Activated naive CD8-positive, alpha-beta T cell treated with anti-CD3 and anti-CD28 coated beads, Interleukin-2, amount 50 U/mL, for 24 hours (primary cell): ENCODE measurements at regions not wholly inside any gene's neighbourhood (a gene's known extent, or its start where the extent isn't known, plus 50 kb on each side); places are given as distances from the start of the nearest gene placed in this dataset.
"Not testable (repeated sequence)": the region's sequence is repeated elsewhere in the genome, so short reads cannot be mapped to it uniquely, and the experiment has no call there.

Experiments used
- ATAC-seq: fragments of 150-1000 bp; cut with Tn5 transposase; one replicate; pipeline ENCODE4 v1.10.0; 2021
- DNase-seq: peaks from one replicate; pipeline ENCODE4 v3.0.0; 2021
- H3K27ac Mint-ChIP-seq: one replicate; pipeline ENCODE4 v1.8.0; 2021; ENCODE audit warnings: mild to moderate bottlenecking, mixed read lengths
- H3K27me3 Mint-ChIP-seq: one replicate; pipeline ENCODE4 v1.8.0; 2021; ENCODE audit warnings: mixed read lengths
- H3K36me3 Mint-ChIP-seq: one replicate; pipeline ENCODE4 v1.8.0; 2021; ENCODE audit warnings: low read depth, mixed read lengths
- H3K4me1 Mint-ChIP-seq: one replicate; pipeline ENCODE4 v1.8.0; 2021; ENCODE audit warnings: mixed read lengths
- H3K4me3 Mint-ChIP-seq: one replicate; pipeline ENCODE4 v1.8.0; 2021; ENCODE audit warnings: mild to moderate bottlenecking, moderate library complexity, mixed read lengths
- H3K9me3 Mint-ChIP-seq: one replicate; pipeline ENCODE4 v1.8.0; 2021; ENCODE audit warnings: mixed read lengths

DNA sequence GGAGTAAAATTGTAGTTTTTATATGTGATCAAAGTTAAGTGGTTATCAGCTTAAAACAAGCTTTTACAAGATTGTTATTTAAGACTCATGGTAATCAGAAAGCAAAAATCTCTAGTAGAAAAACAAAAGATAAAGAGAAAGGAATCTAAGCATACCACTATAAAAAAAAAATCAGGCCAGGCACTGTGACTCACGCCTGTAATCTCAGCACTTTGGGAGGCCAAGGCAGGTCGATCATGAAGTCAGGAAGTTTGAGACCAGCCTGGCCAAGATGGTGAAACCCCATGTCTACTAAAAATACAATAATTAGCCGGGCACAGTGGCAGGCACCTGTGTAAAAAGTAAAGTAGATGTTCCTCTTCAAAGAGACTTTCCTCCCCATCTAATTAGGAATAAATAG is 265.9 kb upstream of the NRP1 start:
- Mint-ChIP-seq H3K9me3 (peaks cover 6% of the 10 kb centered on the region), H3K27me3 (peaks cover 5% of the 10 kb centered on the region), H3K4me1 (no peaks in the 10 kb centered on the region), H3K36me3 (no peaks in the 10 kb centered on the region), H3K4me3 (no peak overlapping the region), H3K27ac (no peak overlapping the region)
- no peak for ATAC-seq
- DNase-seq, result no peak

DNA sequence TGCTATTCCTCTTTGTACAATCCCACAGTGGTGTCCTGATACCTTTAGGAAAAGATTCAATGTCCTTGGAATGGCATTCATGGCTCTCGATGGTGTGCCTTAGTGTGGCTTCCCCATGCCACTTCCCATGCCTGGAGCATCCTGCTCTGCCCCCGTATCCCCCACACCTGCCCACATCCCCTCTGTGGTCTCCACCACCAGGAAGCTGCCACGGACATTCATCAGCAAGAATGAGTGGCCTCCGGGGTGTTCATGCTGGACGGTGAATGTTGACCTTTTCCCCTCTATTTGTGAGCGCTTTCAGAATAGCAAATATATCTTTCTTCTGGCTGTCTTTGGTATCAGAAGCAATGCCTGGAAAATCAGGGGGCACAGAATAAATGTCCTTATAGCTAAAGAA is 262.0 kb upstream of the NRP1 start:
- peaks cover 6% of the 10 kb centered on the region for H3K27me3 Mint-ChIP-seq

DNA sequence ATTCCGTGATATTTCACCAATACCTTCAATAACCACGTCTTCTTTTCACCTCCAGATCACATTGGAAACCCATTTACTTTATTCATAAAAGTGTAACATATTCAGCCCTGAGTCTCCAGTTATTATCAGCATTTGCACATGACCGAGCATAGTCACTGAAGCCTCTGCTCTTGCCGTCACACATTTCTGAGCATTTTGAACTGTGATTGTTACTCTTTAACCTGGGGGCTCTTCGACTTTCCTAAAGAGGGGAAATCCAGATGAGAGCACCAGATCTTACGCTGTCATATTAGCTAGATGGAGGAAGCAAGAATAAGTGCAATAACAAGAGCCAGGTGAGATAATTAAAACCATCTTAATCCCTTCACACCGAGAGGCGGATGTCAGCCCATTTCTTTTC is 260.0 kb upstream of the NRP1 start:
- no peak for DNase-seq
- H3K9me3 Mint-ChIP-seq, result peaks cover 9% of the 10 kb centered on the region
- no peaks in the 10 kb centered on the region for H3K4me1 Mint-ChIP-seq
- no peak overlapping the region for H3K27ac Mint-ChIP-seq
- ATAC-seq, result no peak
- H3K36me3 Mint-ChIP-seq, result no peaks in the 10 kb centered on the region
- no peak overlapping the region for H3K4me3 Mint-ChIP-seq
- H3K27me3 Mint-ChIP-seq, result peaks cover 6% of the 10 kb centered on the region

More for the DNA sequence above, 262.0 kb upstream of the NRP1 start:
- Mint-ChIP-seq H3K27ac (no peak overlapping the region), H3K9me3 (peaks cover 9% of the 10 kb centered on the region), H3K4me1 (no peaks in the 10 kb centered on the region), H3K4me3 (no peak overlapping the region), H3K36me3 (no peaks in the 10 kb centered on the region)
- no peak for ATAC-seq
- DNase-seq, result no peak

DNA sequence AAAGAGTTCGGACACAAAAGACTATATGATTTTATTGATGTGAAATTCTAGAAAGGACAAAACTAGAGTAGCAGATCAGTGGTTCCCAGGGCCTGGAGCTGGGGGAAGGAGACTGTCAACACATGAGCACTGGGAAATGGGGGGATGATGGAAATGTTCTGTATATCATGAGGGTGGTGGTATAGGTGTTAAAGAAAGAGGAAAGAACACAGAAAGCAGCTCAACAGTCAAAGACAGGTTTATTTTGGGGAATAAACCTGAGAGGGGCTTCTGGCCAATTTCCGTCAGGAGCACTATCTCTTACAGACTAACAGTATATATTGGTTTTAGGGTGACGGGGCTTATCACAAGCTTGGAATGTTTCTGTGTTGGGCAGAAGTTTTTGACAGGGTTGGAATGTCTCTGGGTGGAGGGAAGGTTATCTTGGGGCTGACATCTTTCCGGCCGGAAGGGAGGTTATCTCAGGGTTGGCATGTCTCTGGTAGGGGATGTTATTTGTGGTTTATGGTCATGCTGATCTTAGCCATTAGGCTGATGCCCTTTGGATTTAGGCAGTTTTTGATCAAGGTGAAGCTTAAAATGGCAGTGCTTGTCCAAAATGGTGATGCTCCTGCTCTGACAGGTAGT is 254.6 kb upstream of the NRP1 start:
- DNase-seq, result no peak
- Mint-ChIP-seq H3K9me3 (peaks cover 6% of the 10 kb centered on the region), H3K4me1 (no peaks in the 10 kb centered on the region), H3K4me3 (no peak overlapping the region), H3K36me3 (no peaks in the 10 kb centered on the region), H3K27me3 (peaks cover 10% of the 10 kb centered on the region), H3K27ac (no peak overlapping the region)
- ATAC-seq, result no peak

DNA sequence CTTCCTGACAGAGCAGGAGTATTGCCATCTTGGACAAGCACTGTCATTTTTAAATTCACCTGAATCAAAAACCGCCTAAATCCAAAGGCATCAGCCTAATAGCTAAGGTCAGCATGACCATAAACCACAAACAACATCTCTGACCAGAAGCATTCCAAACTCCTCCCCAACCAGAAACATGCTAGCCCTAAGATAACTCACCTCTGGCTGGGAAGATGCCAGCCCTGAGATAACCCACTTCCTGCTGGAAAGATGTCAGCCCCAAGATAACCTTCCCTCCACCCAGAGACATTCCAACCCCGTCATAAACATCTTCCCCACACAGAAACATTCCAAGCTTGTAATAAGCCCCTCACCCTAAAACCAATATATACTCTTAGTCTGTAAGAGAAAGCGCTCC is 250.1 kb upstream of the NRP1 start:
- H3K27ac Mint-ChIP-seq, H3K4me3 Mint-ChIP-seq, ATAC-seq: not testable (repeated sequence)

DNA sequence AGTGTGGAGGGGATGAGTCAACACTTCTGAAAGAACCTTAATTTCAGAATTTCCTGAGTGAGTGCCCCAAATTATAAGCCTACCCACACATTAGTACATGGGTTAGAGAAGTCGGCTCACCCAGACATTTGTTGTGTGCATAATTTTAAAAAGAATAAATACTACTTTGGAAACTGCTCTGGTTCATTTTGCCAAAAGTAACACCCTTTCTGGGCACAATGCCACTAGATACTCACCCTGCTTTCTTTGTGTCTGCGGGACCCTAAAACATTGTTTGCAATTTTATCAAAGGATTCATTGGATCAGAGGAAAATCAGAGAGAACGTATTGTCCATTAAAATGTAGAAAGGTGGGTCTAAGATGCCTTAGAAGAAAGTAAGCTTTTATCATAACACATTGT is 245.5 kb upstream of the NRP1 start:
- no peaks in the 10 kb centered on the region for H3K9me3 Mint-ChIP-seq
- DNase-seq (no peak), ATAC-seq (no peak)
- no peaks in the 10 kb centered on the region for H3K36me3 Mint-ChIP-seq
- H3K27me3 Mint-ChIP-seq, result peaks cover 11% of the 10 kb centered on the region
- H3K4me1 Mint-ChIP-seq, result no peaks in the 10 kb centered on the region
- no peak overlapping the region for H3K27ac Mint-ChIP-seq
- no peak overlapping the region for H3K4me3 Mint-ChIP-seq

More for the DNA sequence above, 250.1 kb upstream of the NRP1 start:
- not testable (repeated sequence) for H3K9me3 Mint-ChIP-seq, H3K36me3 Mint-ChIP-seq, H3K27me3 Mint-ChIP-seq, H3K4me1 Mint-ChIP-seq, DNase-seq

DNA sequence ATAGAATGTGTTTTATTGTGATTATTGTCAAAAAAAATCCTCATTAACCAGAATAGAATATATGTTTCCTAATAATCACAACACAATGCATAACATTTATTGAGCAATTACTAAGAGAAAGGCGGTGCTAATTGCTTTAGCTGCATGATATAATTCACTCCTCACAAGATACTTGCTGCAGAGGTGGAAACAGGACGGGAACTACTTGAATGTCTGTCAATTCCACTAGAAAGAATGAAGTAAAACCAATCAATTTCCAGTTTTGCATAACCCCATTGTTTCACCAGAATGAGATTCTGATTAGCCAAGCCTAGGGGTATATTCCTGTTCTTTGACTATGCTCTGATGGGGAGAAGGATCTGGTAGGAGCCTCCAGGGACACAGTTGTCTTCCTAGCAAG is 239.1 kb upstream of the NRP1 start:
- Mint-ChIP-seq H3K4me3 (no peak overlapping the region), H3K27ac (no peak overlapping the region), H3K9me3 (no peaks in the 10 kb centered on the region), H3K36me3 (no peaks in the 10 kb centered on the region), H3K4me1 (no peaks in the 10 kb centered on the region), H3K27me3 (peaks cover 6% of the 10 kb centered on the region)
- DNase-seq (no peak), ATAC-seq (no peak)

DNA sequence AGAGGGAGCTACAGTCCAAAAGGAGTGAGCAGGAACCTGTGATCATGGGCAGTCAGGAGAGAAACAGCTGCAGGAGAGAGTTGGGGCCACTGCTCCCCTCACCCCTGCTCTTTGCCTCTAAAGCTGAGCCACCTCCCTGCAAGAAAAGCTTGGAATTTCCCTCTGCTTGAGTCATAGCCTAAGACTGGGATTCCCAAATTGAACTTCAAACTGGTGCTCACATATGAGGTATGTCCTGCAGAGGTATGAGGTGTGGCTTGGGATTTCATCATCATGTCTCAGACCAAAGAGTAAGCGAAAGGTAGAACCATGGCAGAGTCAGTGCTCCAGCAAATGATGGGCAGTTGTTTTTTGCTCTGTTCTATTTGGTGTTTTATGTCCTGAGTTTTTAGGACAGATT is 237.1 kb upstream of the NRP1 start:
- no peak overlapping the region for H3K4me3 Mint-ChIP-seq
- no peaks in the 10 kb centered on the region for H3K9me3 Mint-ChIP-seq
- no peaks in the 10 kb centered on the region for H3K36me3 Mint-ChIP-seq
- DNase-seq (no peak), ATAC-seq (no peak)
- no peaks in the 10 kb centered on the region for H3K4me1 Mint-ChIP-seq
- H3K27ac Mint-ChIP-seq, result no peak overlapping the region
- peaks cover 6% of the 10 kb centered on the region for H3K27me3 Mint-ChIP-seq

DNA sequence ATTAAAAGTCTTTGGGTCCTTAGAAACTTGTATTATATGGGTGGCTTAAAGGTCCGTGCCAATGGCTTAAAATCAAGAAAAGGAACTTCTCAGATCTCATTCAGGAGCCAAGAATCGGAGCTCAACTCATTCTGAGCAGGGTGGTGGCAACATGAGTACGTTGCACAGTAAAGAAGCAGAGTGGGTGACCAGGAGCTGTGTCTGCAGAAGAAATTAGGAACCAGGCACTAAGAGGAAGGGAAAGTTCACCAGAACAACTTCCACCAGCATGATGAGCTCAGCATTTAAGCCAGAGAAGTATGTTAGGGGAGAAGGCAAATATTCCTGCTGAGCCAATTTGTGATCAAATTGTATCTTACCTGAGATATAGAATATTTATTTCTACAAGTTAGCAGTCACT is 236.0 kb upstream of the NRP1 start:
- no peak for ATAC-seq
- DNase-seq, result no peak
- no peaks in the 10 kb centered on the region for H3K4me1 Mint-ChIP-seq
- no peaks in the 10 kb centered on the region for H3K9me3 Mint-ChIP-seq
- H3K4me3 Mint-ChIP-seq, result no peak overlapping the region
- peaks cover 4% of the 10 kb centered on the region for H3K27me3 Mint-ChIP-seq
- no peak overlapping the region for H3K27ac Mint-ChIP-seq
- no peaks in the 10 kb centered on the region for H3K36me3 Mint-ChIP-seq

DNA sequence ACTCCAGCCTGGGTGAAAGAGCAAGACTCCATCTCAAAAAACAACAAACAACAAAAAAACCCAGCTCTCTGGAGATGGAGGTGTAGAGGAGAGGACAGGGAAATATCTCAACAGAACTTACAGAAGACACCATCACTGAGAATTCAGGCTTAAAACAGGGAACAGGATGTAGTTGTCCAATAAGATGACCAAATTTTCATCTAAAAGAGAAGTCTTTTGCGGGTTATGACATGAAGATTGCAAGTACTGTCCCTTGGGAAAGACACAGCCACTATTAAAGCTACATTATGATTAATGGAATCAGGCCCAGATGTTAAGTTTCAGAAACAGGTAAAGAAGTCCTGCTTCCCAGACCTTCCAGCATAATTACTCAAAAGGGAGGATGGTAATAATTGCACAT is 235.2 kb upstream of the NRP1 start:
- H3K27ac Mint-ChIP-seq, result no peak overlapping the region
- H3K27me3 Mint-ChIP-seq, result no peaks in the 10 kb centered on the region

DNA sequence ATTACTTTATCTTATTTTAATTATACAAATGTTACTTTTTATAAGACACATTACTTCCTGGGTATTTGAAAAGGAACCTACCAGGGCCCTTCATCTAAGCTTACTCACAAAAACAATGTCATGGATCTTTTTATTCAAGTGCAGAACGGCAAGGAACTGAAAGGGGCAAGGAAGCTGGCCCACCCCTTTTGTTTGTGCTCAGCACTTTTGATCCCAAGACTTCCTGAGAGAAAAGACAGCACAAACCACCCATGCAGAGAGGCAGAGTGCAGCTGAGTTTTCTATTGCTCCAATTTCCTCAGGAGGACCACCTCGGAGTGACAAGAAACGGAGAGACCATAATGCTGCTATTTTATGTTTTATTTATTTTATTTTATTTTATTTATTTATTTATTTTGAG is 232.0 kb upstream of the NRP1 start:
- Mint-ChIP-seq H3K27me3 (no peaks in the 10 kb centered on the region), H3K4me3 (no peak overlapping the region), H3K27ac (no peak overlapping the region), H3K9me3 (peaks cover 3% of the 10 kb centered on the region), H3K4me1 (no peaks in the 10 kb centered on the region), H3K36me3 (no peaks in the 10 kb centered on the region)
- ATAC-seq (no peak), DNase-seq (no peak)

More for the DNA sequence above, 235.2 kb upstream of the NRP1 start:
- H3K36me3 Mint-ChIP-seq, result no peaks in the 10 kb centered on the region
- H3K4me1 Mint-ChIP-seq, result no peaks in the 10 kb centered on the region
- no peaks in the 10 kb centered on the region for H3K9me3 Mint-ChIP-seq
- H3K4me3 Mint-ChIP-seq, result no peak overlapping the region
- DNase-seq, result no peak
- no peak for ATAC-seq

DNA sequence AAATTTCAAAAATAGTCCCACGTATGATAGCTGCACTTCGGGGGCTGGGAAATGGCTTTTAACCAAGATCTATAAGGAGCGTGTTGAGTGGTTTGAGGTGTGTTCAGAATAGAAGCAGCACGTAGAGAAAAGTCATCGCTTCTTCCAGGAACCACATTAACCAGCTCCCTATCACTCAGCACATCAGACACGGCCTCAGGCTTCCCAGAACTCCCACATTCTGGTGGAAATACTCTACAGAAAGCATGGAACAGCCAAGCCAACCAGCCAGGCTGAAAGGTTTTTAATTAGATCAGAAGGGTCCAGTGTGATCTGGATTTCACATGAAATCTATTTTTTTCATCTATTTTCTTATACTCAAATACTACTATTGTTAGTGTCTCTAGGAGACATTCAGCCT is 231.5 kb upstream of the NRP1 start:
- Mint-ChIP-seq H3K27me3 (no peaks in the 10 kb centered on the region), H3K4me3 (no peak overlapping the region), H3K4me1 (no peaks in the 10 kb centered on the region), H3K36me3 (no peaks in the 10 kb centered on the region), H3K27ac (no peak overlapping the region), H3K9me3 (peaks cover 3% of the 10 kb centered on the region)
- no peak for DNase-seq
- no peak for ATAC-seq

DNA sequence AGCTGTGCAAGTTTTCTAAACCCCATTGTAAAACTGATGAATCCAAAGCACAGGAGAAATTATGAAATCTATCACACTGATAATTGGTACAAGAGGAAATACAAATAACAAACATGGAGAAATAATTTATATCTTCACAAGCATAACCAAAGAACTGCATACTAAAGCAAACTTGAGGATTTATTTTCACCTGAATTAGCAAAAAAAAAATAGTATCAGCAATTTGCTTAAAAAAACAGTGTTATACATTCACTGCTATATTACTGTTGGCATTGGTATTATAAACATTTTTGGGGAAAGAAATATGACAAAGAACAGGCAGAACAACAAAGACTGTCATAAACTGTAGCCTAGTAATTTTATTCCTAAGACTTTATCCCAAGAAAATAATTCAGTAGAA is 230.8 kb upstream of the NRP1 start:
- H3K27me3 Mint-ChIP-seq, result no peaks in the 10 kb centered on the region
- H3K9me3 Mint-ChIP-seq, result peaks cover 3% of the 10 kb centered on the region
- H3K4me1 Mint-ChIP-seq, result no peaks in the 10 kb centered on the region
- no peak for DNase-seq
- H3K36me3 Mint-ChIP-seq, result no peaks in the 10 kb centered on the region
- no peak overlapping the region for H3K27ac Mint-ChIP-seq
- H3K4me3 Mint-ChIP-seq, result no peak overlapping the region
- no peak for ATAC-seq

DNA sequence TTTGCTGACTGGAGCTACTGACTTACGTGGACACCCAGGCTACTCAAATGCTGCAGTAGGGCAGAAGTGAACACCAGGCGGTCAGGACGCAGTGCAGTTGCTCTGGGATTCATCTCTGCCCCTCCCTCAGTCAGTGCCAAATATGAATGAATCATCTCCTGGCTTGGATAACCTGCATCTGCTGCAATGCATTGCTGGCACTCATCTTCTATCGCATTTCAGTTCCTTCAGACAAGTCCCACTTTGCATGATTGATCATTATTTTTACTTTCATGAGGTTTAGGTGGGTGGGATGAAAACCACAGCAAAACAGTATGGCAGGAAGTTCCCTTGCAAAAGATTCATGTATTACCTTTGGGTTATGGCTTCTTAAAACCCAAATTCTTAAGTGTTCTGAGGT is 224.6 kb upstream of the NRP1 start:
- Mint-ChIP-seq H3K36me3 (no peaks in the 10 kb centered on the region), H3K27me3 (peaks cover 7% of the 10 kb centered on the region), H3K27ac (no peak overlapping the region), H3K9me3 (peaks cover 3% of the 10 kb centered on the region), H3K4me3 (no peak overlapping the region), H3K4me1 (no peaks in the 10 kb centered on the region)
- DNase-seq (no peak), ATAC-seq (peak; percentile 59)

DNA sequence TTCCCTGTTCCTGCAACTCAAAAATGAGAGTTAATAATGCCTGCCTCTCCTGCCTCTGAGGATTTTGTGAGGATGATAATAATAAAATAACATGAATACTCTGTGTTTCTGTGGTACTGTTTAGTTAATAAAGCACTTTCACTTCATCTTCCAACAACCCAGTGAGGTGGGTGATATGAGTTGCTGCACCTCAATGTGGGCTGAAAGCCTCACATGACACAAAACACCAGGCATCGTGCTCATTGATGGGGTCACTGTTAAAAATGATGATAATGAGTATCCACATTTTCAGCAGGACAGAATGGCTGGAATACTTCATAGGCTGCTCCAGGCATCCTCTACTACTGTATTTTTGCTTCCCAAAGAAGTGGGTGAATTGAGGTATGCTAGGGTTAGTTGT is 222.8 kb upstream of the NRP1 start:
- no peak overlapping the region for H3K4me3 Mint-ChIP-seq
- no peak overlapping the region for H3K27ac Mint-ChIP-seq
- H3K4me1 Mint-ChIP-seq, result no peaks in the 10 kb centered on the region
- no peaks in the 10 kb centered on the region for H3K36me3 Mint-ChIP-seq
- no peak for ATAC-seq
- peaks cover 3% of the 10 kb centered on the region for H3K9me3 Mint-ChIP-seq
- no peak for DNase-seq
- peaks cover 7% of the 10 kb centered on the region for H3K27me3 Mint-ChIP-seq

DNA sequence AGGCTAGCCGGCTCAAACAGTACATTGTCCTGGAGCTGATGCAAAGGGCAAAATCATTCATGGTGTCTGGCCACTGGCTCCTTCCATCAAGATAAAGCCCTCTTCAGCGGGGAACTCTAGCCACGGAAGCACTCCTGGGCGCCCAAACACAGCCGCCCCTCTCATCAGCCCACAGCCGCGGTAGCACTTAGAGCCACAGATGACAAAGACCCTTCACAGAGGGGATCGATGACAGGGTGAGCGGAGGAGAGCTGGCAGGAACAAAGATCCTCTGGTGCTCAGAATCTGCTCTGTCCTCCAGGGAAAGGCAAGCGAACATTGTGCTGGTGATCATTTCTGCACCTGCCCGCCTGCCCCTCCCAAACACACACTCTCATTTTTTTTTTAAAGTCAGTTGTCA is 222.2 kb upstream of the NRP1 start:
- Mint-ChIP-seq H3K9me3 (peaks cover 2% of the 10 kb centered on the region), H3K36me3 (no peaks in the 10 kb centered on the region), H3K4me3 (no peak overlapping the region), H3K27ac (no peak overlapping the region), H3K27me3 (peaks cover 9% of the 10 kb centered on the region), H3K4me1 (no peaks in the 10 kb centered on the region)
- DNase-seq (no peak), ATAC-seq (no peak)
